ENCODE measurements at regions not wholly inside any gene's neighbourhood (a gene's known extent, or its start where the extent isn't known, plus 50 kb on each side); places are given as distances from the start of the nearest gene placed in this dataset.
"Not testable (repeated sequence)": the region's sequence is repeated elsewhere in the genome, so short reads cannot be mapped to it uniquely, and the experiment has no call there.

- DNase-seq (ENCODE audit: low read depth), result no peak
Observed at GRCh38 chr4:19155568-19155967, 1096.1 kb upstream of the SLIT2 start.

DNA sequence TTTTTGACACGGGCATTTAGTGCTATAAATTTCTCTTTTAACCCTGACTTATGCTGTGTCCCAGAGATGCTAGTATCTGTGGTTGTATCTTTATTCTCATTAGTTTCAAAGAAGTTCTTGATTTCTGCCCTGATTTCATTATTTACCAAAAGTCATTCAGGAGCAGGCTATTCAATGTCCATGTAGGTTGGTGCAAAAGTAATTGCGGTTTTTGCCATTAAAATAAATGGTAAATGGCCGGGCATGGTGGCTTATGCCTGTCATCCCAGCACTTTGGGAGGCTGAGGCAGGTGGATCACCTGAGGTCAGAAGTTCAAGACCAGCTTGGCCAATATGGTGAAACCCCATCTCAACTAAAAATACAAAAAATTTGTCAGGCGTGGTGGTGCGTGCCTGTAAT lies 1097.4 kb upstream of the SLIT2 start:
- not testable (repeated sequence) for DNase-seq (ENCODE audit: low read depth)

- no peak for DNase-seq (ENCODE audit: low read depth)
Observed at GRCh38 chr4:19152264-19152663, 1099.4 kb upstream of the SLIT2 start.

DNA sequence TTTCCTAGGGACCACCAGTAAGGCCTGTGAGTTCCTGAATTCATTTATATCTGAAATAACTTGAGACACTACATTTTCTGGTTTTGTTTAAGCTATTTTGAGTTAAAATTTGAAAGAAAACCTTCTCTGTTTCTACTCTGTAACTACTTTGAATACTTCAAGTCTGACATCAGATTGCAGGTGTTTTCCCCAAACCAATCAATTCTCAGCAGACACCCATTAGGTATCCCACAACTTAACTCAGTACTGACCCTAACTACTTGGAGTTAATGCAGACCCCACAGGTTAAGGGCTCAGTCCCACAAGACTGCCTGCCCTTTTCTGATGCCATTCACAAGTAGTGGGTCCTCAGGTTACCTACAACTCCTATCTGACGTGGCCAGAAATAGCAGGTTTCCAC lies 1100.0 kb upstream of the SLIT2 start:
- DNase-seq (ENCODE audit: low read depth), result no peak

DNA sequence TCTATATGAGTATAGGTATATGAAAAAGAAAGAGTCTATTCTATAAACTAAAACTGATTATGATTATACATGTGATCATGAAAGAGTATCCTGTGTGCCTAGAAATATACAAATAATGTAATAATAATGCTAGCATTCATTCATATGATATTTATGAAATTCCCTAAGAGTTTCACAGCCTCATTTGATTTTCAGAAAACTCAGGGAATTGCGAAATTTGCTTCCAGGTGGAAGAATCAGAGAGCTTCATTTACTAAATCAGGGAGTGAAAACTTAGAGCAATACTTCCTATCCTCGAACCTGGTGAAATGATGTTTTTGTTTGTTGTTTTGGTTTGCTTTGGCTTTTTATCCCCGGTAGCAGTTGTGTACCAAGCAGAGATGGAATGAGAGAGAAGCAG lies 1105.7 kb upstream of the SLIT2 start:
- DNase-seq (ENCODE audit: low read depth), result no peak

- DNase-seq (ENCODE audit: low read depth), result no peak
Observed at GRCh38 chr4:19135895-19136633, 1114.5 kb upstream of the LCORL start.

- DNase-seq (ENCODE audit: low read depth), result no peak
Observed at GRCh38 chr4:19134685-19135084, 1113.1 kb upstream of the LCORL start.

- DNase-seq (ENCODE audit: low read depth), result no peak
Observed at GRCh38 chr4:19133315-19133714, 1111.8 kb upstream of the LCORL start.

- no peak for DNase-seq (ENCODE audit: low read depth)
Observed at GRCh38 chr4:19130866-19131265, 1109.3 kb upstream of the LCORL start.

DNA sequence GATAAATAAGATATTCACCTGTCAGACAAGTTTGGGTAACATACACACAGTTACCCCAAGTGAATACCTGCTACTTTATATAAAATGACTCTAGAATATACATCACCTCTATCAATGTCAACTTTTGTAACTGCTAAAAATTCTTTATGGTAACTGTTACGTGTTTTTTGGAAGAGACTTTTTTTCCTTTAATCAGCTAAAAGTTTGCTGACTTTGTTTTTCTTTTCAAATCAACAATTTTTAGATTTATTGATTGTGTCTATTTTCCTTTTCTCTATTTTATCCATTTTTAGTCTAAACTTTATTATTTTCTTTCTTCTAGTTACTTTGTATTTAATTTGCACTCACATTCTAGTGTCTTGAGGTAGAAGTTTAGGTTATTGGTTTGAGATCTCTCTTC lies 1106.6 kb upstream of the LCORL start:
- DNase-seq (ENCODE audit: low read depth), result no peak

- no peak for DNase-seq (ENCODE audit: low read depth)
Observed at GRCh38 chr4:19126903-19127302, 1105.3 kb upstream of the LCORL start.

- no peak for DNase-seq (ENCODE audit: low read depth)
Observed at GRCh38 chr4:19123681-19124080, 1102.1 kb upstream of the LCORL start.

- DNase-seq (ENCODE audit: low read depth), result no peak
Observed at GRCh38 chr4:19119904-19120560, 1098.5 kb upstream of the LCORL start.

GRCh38 chr4:19117022-19117421 lies 1095.5 kb upstream of the LCORL start:
- DNase-seq (ENCODE audit: low read depth), result no peak

- no peak for DNase-seq (ENCODE audit: low read depth)
Observed at GRCh38 chr4:19104176-19104575, 1082.6 kb upstream of the LCORL start.

- DNase-seq (ENCODE audit: low read depth), result no peak
Observed at GRCh38 chr4:19095491-19096046, 1074.0 kb upstream of the LCORL start.

DNA sequence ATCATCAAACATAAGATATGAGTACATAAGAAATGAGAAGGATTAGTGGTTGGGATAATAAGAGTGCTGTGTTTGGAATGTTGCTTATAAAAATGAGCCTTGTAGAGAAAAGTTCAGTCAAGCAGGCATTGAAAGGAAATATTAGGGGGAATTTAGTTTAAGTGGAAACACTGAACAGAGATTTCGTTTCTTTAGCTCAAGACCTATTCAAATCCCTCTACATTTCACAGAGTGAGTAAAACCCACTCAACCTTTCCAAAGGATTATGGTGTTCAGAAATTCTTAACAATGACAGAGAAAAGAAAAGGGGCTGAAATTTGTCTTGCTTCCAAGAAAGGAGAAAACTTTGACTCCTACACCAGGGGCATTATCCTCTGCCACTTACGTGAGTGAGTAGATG lies 1072.4 kb upstream of the LCORL start:
- DNase-seq (ENCODE audit: low read depth), result no peak

DNA sequence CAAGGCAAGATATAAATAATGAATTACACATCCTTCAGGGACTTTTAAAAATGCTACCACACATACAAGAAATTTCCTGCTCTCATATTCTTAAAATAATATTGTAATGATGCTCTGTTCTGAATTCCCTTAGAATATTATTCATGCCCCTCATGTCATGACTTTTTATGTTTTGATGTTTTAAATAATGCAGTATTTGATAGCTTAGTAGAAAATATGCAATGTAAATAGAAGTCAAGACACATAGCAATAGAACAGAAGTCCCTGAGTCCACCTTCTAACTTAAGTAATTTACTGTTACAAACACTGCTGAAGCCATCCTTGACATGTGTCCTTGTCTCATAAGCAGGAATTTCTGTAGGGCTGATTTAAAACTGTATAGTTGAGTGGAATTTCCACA lies 1071.2 kb upstream of the LCORL start:
- DNase-seq (ENCODE audit: low read depth), result no peak

- DNase-seq (ENCODE audit: low read depth), result no peak
Observed at GRCh38 chr4:19074036-19074435, 1052.5 kb upstream of the LCORL start.

- no peak for DNase-seq (ENCODE audit: low read depth)
Observed at GRCh38 chr4:19063662-19064061, 1042.1 kb upstream of the LCORL start.

DNA sequence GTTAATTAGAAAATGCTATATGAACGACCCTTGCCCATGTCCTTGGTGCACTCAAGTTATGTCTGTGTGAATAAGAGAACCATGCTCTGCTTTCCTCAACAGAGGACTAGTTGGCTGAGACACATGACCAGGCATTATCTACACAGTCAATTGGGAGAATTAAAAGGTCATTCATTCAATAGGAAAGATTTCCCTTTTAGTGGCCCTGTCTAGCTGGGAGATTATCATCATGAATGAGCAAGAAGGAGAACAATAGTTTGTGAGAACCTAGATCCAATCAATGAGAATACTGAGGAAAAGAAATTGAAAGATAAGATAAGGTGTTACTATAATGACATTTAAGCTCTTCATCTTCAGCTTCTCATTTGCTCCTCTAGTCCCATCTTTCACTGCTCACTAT lies 1033.4 kb upstream of the LCORL start:
- no peak for DNase-seq (ENCODE audit: low read depth)

GRCh38 chr4:19051831-19052230 lies 1030.3 kb upstream of the LCORL start:
- DNase-seq (ENCODE audit: low read depth), result no peak

DNA sequence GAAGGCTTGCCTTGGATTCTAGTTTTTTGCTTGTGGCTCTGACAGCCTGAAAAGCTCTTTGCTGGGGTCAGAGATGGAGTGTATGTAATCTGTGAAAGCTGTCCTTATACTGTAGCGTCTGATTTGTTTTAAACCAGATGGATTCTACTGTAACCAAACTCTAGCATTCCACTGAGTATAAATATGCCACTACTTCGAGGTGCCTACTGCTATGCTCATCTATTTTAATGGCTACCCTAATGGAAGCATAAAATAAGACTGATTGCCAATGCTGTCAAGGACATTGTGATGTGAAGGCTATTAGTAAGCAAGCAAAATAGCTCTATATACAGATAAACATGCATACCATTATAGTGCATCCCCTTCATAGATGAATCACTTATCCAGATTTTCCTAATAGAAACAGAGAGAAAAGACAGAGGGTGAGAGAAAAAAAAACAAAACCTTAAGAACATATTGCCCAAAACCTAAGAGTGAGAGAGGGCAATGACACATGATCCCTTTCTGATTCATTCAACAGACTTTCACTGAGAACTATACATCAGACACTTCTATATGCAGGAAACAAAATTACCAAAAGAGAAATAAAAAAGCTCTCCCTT lies 1025.8 kb upstream of the LCORL start:
- no peak for DNase-seq (ENCODE audit: low read depth)
